GM21390 (cell line): ENCODE measurements at regions not wholly inside any gene's neighbourhood (a gene's known extent, or its start where the extent isn't known, plus 50 kb on each side); places are given as distances from the start of the nearest gene placed in this dataset.

ENCODE experiments used
- ATAC-seq: cut with Tn5 transposase; IDR thresholded peaks from one replicate; pipeline ENCODE4 v1.9.1; 2021; ENCODE audit not compliant: unreplicated experiment

- ATAC-seq: no peak
These were observed 586.9 kb upstream of the KLHL1 start for GRCh38 chr13:70694996-70695715.

GRCh38 chr13:70668983-70669382, 560.7 kb upstream of the KLHL1 start:
- ATAC-seq: no peak

- ATAC-seq: no peak
These were observed 560.0 kb upstream of the KLHL1 start for GRCh38 chr13:70668293-70668692.

- ATAC-seq: no peak
These were observed 558.8 kb upstream of the KLHL1 start for GRCh38 chr13:70666883-70667556.

- no peak for ATAC-seq
These were observed 554.1 kb upstream of the KLHL1 start for GRCh38 chr13:70662231-70662940.

GRCh38 chr13:70644052-70644451, 535.8 kb upstream of the KLHL1 start:
- ATAC-seq: no peak

- ATAC-seq: no peak
These were observed 526.6 kb upstream of the KLHL1 start for GRCh38 chr13:70634893-70635292.

GRCh38 chr13:70630247-70630646, 522.0 kb upstream of the KLHL1 start:
- ATAC-seq: no peak

- ATAC-seq: no peak
These were observed 515.0 kb upstream of the KLHL1 start for GRCh38 chr13:70623239-70623638.

GRCh38 chr13:70622796-70623195, 514.5 kb upstream of the KLHL1 start:
- ATAC-seq: no peak

- ATAC-seq: no peak
These were observed 511.7 kb upstream of the KLHL1 start for GRCh38 chr13:70619936-70620335.

- no peak for ATAC-seq
These were observed 508.6 kb upstream of the KLHL1 start for GRCh38 chr13:70616847-70617246.

- no peak for ATAC-seq
These were observed 505.0 kb upstream of the KLHL1 start for GRCh38 chr13:70613295-70613694.

- no peak for ATAC-seq
These were observed 504.6 kb upstream of the KLHL1 start for GRCh38 chr13:70612881-70613280.

- no peak for ATAC-seq
These were observed 496.2 kb upstream of the KLHL1 start for GRCh38 chr13:70604448-70604847.

- no peak for ATAC-seq
These were observed 485.5 kb upstream of the KLHL1 start for GRCh38 chr13:70593716-70594115.

GRCh38 chr13:70585109-70585508, 476.9 kb upstream of the KLHL1 start:
- no peak for ATAC-seq

- ATAC-seq: no peak
These were observed 472.6 kb upstream of the KLHL1 start for GRCh38 chr13:70580825-70581224.

- no peak for ATAC-seq
These were observed 471.7 kb upstream of the KLHL1 start for GRCh38 chr13:70579941-70580340.

GRCh38 chr13:70571221-70571620, 463.0 kb upstream of the KLHL1 start:
- no peak for ATAC-seq

GRCh38 chr13:70568571-70568970, 460.3 kb upstream of the KLHL1 start:
- ATAC-seq: no peak

- ATAC-seq: no peak
These were observed 436.5 kb upstream of the KLHL1 start for GRCh38 chr13:70544706-70545105.
